SIG-M5 treated with dmso at 0.1 percent for 504 hours (cell line): ENCODE measurements at regions not wholly inside any gene's neighbourhood (a gene's known extent, or its start where the extent isn't known, plus 50 kb on each side); places are given as distances from the start of the nearest gene placed in this dataset.

ENCODE experiments used
- DNase-seq: peaks from one replicate; lab custom pipeline; 2025; ENCODE audit not compliant: unreplicated experiment; lab: John Stamatoyannopoulos, UW

GRCh38 chr4:18934197-18934596, 912.6 kb upstream of the LCORL start:
- no peak for DNase-seq

DNA sequence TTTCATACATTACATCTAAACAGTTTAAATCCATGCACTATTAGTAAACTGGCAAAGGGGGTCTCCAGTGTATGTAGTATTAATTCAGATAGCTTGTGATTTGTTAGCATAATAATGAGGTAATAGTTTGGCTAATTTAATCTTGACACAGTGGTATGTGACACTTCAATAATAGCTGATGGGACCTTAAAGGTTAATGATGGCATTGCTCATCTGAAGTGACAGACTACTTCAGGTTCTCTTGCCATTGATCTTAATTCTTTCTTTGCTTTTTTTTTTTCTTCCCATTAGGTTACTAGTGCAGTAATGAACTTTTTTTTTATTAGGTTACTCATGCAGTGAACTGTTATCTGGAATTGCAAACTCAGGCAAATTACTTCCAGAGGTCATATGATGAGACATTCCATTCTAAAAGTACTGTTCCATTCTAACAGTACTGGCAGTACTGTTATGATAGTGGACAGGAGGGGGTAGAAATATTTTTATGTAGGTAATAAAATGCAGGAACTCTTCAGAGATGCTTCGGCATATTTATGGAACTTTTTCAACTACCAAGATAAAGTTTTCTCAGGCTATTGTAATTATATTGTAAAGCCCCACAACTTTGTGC, 911.3 kb upstream of the LCORL start:
- no peak for DNase-seq

GRCh38 chr4:18931643-18932377, 910.3 kb upstream of the LCORL start:
- no peak for DNase-seq

- no peak for DNase-seq
Measured at GRCh38 chr4:18930487-18930886, 908.9 kb upstream of the LCORL start.

- DNase-seq = no peak
Measured at GRCh38 chr4:18923496-18924161, 902.1 kb upstream of the LCORL start.

DNA sequence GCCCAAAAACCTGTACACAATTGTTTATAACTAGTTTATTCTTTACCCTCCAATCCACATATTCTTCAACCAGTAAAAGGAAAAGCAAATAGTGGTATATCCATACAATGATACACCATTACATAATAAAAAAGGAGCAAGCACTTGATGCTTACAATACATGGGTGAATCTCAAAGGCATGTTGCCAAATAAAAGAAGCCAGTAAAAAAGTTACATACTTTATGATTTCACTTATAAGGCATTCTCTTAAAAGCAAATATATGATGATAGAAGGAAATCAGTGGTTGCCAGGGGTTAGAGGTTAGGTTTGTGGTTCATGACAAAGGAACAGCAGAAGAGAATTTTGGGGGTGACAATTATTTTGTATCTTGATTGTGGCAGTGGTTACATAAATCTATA, 896.1 kb upstream of the LCORL start:
- DNase-seq = no peak

DNA sequence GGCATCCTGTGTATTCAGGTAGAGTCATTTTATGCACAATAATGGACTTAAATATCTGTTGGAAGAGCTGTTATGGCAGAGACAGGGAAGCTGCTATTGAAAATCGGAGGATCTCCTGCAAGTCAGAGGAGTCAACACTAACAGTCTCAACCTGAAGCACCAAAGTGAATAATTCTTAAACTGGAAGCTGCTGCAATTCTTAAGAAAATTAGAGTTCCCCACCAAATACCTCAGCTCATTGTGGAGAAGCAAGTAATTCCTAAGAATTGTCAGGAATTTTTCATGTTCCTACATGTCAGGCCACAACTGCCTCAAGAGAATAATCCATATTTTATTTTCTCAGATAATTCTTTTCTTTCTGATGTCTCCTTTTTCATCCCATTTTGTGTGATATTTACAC, 892.6 kb upstream of the LCORL start:
- DNase-seq = no peak

DNA sequence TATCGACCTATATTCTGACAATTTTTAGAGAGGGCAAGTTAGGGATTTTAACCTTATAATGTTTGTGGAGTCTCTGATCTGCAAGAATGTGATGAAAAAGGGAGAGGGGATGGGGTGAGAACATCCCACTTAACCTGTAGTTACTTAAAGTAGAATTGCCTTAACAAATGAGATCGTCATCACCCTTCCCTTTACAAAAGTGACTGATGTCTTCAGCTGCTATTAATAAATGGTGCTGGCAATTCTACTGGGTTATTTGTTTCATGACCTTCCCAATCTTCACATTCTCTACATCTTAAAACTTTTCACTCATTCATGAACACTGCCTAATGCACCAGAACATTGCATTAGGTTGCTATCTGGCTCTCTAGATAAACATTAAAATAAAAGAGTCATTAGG, 873.4 kb upstream of the LCORL start:
- DNase-seq = no peak

DNA sequence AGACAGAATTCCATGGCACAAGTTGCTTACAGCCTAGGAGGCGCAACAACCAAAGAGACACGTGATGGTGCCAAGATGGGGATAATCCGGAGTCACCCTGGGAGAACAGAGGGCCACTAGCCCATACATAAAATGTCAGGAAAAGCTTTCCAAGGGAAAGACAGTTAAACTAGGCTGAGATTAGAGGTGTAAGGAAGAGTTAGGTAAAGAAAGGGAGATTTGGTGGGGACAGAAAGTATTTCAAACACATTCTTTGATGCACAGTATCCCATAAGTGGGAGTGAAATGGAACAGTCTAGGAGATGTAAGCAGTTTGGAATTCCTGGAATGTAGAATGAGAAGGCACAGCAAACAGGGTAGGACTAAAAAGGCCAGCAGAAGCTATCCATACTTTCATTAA, 860.9 kb upstream of the LCORL start:
- DNase-seq = no peak

GRCh38 chr4:18881556-18881955, 860.0 kb upstream of the LCORL start:
- no peak for DNase-seq

GRCh38 chr4:18880871-18881270, 859.3 kb upstream of the LCORL start:
- no peak for DNase-seq

GRCh38 chr4:18878561-18878960, 857.0 kb upstream of the LCORL start:
- no peak for DNase-seq

DNA sequence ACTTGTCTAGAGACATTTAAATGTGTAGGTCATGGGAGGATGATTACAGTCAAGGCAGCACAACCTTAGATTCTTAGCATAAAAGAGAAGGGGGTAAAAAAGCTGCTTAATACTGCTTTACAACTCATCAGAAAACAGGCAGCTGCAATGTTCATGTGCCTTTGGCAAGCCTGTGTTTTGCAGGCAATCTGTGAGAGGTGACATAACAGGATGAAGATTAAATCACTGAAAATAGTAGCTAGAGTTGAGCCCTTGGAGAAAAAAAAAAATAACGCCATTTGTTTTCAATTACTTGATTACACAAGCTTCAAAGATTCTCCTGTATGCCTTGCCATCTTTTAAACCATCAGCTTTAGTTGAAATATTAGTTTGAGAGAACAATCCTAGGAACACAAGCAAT, 847.6 kb upstream of the LCORL start:
- DNase-seq = no peak

DNA sequence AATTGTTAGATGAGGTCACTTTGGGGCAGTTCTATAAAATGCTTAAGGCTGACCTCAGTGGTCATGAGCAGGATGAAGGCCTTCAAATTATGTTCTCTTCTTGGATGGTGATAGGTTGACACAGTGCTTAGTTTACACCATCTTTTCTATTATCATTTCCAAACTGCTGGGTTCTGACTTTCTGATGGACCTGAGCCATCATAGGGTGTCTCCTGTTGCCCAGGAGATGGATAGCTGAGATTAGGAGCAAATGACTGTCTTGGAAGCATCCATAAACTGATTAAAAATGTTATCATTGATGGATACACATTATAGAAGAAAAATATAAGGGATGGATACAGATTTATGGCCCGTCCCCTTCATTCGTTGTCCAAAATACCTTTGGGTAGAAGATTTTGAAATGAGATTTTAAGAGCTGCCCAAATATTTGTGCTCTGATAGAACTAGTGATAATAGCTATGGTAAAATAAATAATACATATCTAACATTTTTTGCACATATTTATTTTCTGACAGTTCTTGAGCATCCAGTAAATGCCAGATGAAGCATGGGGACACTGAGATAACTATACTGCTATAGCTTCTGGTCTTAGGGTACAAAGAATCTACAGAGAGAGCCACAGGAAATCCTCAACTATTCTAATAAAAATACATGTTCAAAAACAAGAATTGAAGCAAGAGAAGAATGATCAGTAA, 839.4 kb upstream of the LCORL start:
- no peak for DNase-seq

DNA sequence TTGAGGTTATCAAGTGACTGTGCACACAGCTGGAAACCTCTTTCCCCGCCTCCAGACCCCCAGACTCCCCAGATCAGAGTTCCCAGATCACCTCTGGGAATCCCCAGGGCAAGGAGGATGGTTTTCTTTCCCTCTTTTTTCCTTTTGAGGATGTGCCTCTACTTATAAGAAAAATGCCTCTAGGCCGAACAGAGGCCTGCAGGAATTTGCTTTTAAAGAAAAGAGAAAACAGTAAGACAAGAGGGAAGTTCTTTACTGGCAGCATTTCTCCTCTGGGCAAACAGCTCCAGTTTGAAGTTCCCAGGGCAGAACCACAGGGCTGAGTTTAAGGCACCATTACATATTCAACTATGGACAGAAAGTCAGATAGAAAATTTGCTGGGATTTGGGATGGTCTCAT, 837.9 kb upstream of the LCORL start:
- no peak for DNase-seq

DNA sequence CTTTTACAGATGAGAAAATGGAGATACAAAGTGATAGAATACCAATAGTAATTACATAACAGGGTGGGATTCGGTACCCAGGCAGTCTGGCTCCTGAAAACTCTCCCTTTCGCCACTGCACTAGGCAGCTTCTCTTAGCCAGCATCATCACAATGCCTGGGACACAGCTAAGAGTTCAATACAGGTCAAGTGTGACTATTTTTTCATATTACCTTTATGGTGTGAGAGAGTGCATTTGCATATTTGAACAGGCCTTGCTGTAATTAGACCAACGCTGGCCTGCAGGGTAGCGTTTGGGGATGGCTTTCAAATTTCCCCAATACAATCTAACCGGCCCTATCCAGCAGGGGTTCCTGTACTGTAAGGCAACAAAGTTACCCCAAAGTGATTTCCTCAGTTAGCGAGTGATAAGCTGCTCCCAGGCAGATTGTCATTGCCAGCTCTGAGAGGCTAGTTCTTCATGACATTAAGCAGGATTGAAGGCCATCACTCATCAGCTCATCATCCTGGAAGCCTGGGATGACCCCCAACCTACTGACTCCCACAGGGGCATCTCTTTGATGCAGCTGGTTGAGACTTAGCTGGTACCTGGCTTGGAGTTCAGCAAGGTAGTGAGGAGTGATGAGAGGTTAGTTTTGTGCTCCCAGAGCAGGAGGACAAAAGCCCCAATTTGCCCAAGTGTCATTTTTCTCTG, 836.8 kb upstream of the LCORL start:
- DNase-seq = no peak

- no peak for DNase-seq
Measured at GRCh38 chr4:18850867-18851266, 829.3 kb upstream of the LCORL start.

- no peak for DNase-seq
Measured at GRCh38 chr4:18847249-18847890, 825.8 kb upstream of the LCORL start.

- no peak for DNase-seq
Measured at GRCh38 chr4:18846313-18846712, 824.8 kb upstream of the LCORL start.

DNA sequence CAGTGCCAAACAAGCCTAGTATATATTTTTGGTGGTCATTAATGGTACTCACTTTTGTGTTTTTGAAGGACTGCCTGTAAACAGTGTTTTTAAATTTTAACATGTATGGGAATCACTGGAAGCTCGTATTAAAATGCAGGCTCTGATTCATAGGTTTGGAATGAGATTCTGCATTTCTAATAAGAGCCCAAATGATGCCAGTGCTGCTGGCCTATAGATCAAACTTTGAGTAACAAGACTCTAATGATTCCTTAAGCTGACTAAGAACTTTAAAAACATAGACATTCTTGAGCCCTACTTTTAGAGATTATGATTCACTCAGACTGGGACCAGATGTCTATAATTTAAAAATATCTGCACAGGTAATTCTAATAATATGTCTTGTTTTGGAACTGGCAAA, 823.2 kb upstream of the LCORL start:
- no peak for DNase-seq

GRCh38 chr4:18842431-18842830, 820.9 kb upstream of the LCORL start:
- DNase-seq = no peak
